ENCODE measurements at regions not wholly inside any gene's neighbourhood (a gene's known extent, or its start where the extent isn't known, plus 50 kb on each side); places are given as distances from the start of the nearest gene placed in this dataset.
A peak's percentile ranks its signal among the peaks of the same experiment; 100 is the strongest.

DNA sequence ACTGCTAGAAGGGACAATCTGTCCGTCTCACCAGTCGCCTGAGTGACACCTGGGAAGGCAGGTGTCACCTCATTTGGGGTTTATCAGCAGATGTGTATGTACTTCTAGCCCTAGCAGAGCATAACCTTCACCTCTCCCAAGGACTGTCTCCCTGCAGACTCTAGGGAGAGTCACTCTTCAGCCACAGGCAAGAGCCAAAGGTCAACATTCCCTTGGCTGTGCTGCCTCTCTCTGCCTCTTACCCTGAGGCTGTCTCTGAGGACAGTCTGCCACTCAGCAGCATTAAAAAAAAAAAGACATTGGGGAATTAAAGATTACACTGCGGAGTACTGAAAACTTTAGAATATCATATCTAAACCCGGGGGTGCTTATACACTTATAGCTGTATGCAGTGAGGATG is 377.7 kb upstream of the FZD8 start:
- Histone ChIP-seq H3K4me1 (no peaks in the 10 kb centered on the region), H3K27me3 (no peaks in the 10 kb centered on the region), H3K36me3 (no peaks in the 10 kb centered on the region), H3K4me3 (no peak overlapping the region), H3K27ac (no peak overlapping the region), H3K9me3 (no peaks in the 10 kb centered on the region)
- intact Hi-C loops (cut with DNase I), result no loop called here
- DNase-seq, result no peak
- TF ChIP-seq, protein P1, sequence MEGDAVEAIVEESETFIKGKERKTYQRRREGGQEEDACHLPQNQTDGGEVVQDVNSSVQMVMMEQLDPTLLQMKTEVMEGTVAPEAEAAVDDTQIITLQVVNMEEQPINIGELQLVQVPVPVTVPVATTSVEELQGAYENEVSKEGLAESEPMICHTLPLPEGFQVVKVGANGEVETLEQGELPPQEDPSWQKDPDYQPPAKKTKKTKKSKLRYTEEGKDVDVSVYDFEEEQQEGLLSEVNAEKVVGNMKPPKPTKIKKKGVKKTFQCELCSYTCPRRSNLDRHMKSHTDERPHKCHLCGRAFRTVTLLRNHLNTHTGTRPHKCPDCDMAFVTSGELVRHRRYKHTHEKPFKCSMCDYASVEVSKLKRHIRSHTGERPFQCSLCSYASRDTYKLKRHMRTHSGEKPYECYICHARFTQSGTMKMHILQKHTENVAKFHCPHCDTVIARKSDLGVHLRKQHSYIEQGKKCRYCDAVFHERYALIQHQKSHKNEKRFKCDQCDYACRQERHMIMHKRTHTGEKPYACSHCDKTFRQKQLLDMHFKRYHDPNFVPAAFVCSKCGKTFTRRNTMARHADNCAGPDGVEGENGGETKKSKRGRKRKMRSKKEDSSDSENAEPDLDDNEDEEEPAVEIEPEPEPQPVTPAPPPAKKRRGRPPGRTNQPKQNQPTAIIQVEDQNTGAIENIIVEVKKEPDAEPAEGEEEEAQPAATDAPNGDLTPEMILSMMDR (IDR thresholded peaks at IDR 0.05), result no peak
- no peak for ATAC-seq

DNA sequence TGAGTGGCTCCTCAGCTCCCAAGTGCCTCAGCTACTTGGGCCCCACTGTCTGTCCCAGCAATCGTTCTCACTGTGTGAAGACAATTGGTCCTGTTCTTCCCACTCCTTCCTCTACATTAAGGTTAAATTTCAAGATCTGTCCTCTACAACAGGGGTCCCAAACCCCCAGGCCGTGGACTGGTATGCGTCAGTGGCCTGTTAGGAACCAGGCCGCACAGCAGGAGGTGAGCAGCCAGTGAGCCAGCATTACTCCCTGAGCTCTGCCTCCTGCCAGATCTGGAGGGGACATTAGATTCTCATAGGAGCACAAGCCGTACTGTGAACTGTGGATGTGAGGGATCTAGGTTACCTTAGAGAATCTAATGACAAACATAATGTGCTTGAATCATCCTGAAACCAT is 376.9 kb upstream of the FZD8 start:
- H3K27ac ChIP-seq, result no peak overlapping the region
- no peak for DNase-seq
- no peak for ATAC-seq
- H3K4me3 ChIP-seq, result no peak overlapping the region
- intact Hi-C loops (cut with DNase I), result no loop called here
- H3K36me3 ChIP-seq, result no peaks in the 10 kb centered on the region
- H3K4me1 ChIP-seq, result no peaks in the 10 kb centered on the region
- TF ChIP-seq, protein P1 (IDR thresholded peaks at IDR 0.05), result no peak
- H3K27me3 ChIP-seq, result no peaks in the 10 kb centered on the region
- H3K9me3 ChIP-seq, result no peaks in the 10 kb centered on the region

DNA sequence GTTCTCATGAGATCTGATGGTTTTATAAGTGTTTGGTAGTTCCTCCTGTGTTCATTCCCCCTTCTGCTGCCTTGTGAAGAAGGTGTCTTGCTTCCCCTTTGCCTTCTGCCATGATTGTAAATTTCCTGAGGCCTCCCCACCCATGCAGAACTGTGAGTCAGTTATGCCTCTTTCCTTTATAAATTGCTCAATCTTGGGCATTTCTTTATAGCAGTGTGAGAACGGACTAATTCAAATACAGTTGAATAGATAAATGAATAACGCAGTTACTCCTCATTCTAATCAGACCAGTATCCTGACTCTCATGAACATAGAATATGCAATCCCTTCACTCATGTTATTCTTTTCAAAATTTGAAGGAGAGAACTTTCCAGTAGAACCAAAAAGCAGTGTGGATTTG is 375.0 kb upstream of the FZD8 start:
- Histone ChIP-seq H3K4me3 (no peak overlapping the region), H3K9me3 (no peaks in the 10 kb centered on the region), H3K27ac (no peak overlapping the region), H3K27me3 (no peaks in the 10 kb centered on the region), H3K4me1 (no peaks in the 10 kb centered on the region), H3K36me3 (no peaks in the 10 kb centered on the region)
- DNase-seq (no peak), ATAC-seq (no peak)
- intact Hi-C loops (cut with DNase I), result no loop called here
- TF ChIP-seq, protein P1 (IDR thresholded peaks at IDR 0.05), result no peak

DNA sequence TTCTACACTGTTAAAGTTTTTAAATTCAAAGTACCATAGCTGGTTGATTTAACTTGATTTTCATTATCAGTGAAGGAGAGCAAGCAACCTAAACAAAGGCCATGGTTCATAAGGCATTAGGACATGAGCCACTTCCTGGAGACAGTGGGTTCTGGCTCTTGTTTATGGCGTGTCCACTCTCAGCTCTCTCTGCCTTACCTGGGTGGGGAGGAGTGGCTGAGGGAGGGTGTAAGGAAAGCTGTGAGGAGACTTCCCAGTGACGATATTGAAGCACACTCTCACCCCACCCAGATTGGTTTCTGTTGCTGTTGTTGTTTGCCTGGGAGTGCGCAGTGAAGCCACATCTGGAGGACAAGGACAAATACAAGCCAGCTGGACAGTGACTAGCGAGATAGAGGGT is 365.3 kb upstream of the FZD8 start:
- DNase-seq (no peak), ATAC-seq (no peak)
- Histone ChIP-seq H3K4me3 (no peak overlapping the region), H3K27me3 (no peaks in the 10 kb centered on the region), H3K9me3 (peaks cover 0 to 3% of the 10 kb centered on the region in 2 donors), H3K27ac (no peak overlapping the region), H3K4me1 (no peaks in the 10 kb centered on the region), H3K36me3 (no peaks in the 10 kb centered on the region)
- intact Hi-C loops (cut with DNase I), result no loop called here
- TF ChIP-seq, protein P1 (IDR thresholded peaks at IDR 0.05), result no peak

DNA sequence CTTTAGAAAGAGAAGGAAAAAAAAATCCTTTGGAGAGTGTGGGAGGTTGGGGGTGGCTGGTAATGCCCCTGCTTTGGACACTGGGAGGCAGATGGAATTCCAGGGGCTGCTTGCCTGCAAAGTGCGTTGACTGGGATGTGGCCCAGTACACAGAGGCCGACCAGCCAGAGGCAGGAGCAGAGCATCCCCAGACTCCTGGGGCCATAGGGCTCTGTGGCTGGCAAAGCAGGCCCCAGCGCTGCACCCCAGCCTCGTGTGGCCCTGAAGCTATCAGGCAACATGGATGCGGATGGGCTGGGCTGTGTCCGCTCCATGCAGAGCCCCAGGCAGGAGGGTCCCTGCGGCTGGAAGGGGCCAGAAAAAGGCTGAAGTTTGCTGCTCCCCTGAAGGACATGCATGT is 361.6 kb upstream of the FZD8 start:
- Histone ChIP-seq H3K36me3 (no peaks in the 10 kb centered on the region), H3K27me3 (no peaks in the 10 kb centered on the region), H3K4me1 (no peaks in the 10 kb centered on the region), H3K27ac (no peak overlapping the region), H3K9me3 (peaks cover 0 to 8% of the 10 kb centered on the region in 2 donors), H3K4me3 (no peak overlapping the region)
- intact Hi-C loops (cut with DNase I), result no loop called here
- DNase-seq (peak in 1 of 4 donors; percentile 49), ATAC-seq (no peak)
- TF ChIP-seq, protein P1 (IDR thresholded peaks at IDR 0.05), result no peak

Data from left lung (tissue), 4 donors.